DND-41 (cell line): ENCODE measurements at regions not wholly inside any gene's neighbourhood (a gene's known extent, or its start where the extent isn't known, plus 50 kb on each side); places are given as distances from the start of the nearest gene placed in this dataset.

ENCODE experiments used
- ATAC-seq: fragments of 200-7000 bp; cut with Tn5 transposase; 3 replicates; pipeline ENCODE4 v1.9.1; 2021; ENCODE audit warnings: low read depth; ENCODE audit not compliant: insufficient read depth
- DNase-seq: peaks from one replicate; pipeline ENCODE4 v3.0.0-alpha.2; 2020
- H2AFZ ChIP-seq: 2 replicates; pipeline ENCODE4 v1.6.0; 2012; ENCODE audit warnings: low read depth, low read length
- H3K27ac ChIP-seq: 2 replicates; pipeline ENCODE4 v1.5.1; 2012; ENCODE audit warnings: low read length, inconsistent platforms
- H3K27me3 ChIP-seq: fragments of 200-600 bp; sonication (generic); 2 replicates; pipeline ENCODE4 v1.6.0; 2012; ENCODE audit warnings: low read length, mild to moderate bottlenecking, inconsistent platforms; ENCODE audit not compliant: insufficient read depth, poor library complexity
- H3K36me3 ChIP-seq: 2 replicates; pipeline ENCODE4 v1.5.1; 2012; ENCODE audit warnings: low read length, inconsistent platforms; ENCODE audit not compliant: insufficient read depth
- H3K4me1 ChIP-seq: 2 replicates; pipeline ENCODE4 v1.5.1; 2012; ENCODE audit warnings: mild to moderate bottlenecking, low read length; ENCODE audit not compliant: insufficient read depth
- H3K4me2 ChIP-seq: 2 replicates; pipeline ENCODE4 v1.6.0; 2012; ENCODE audit warnings: mild to moderate bottlenecking, moderate library complexity, low read length, inconsistent platforms; ENCODE audit not compliant: insufficient read depth
- H3K4me3 ChIP-seq, 2 experiments: fragments of 200-600 bp in 1 of 2; shearing (Covaris generic) in 1 of 2; 2 replicates each; pipeline ENCODE4 v1.5.1; 2012 to 2016; ENCODE audit warnings: inconsistent platforms in 2 of 2, low read length in 2 of 2, mild to moderate bottlenecking in 2 of 2, low read depth in 1 of 2, moderate library complexity in 1 of 2
- H3K79me2 ChIP-seq: 2 replicates; pipeline ENCODE4 v1.6.0; 2012; ENCODE audit warnings: low read length, inconsistent platforms; ENCODE audit not compliant: insufficient read depth
- H3K9ac ChIP-seq: 2 replicates; pipeline ENCODE4 v1.6.0; 2012; ENCODE audit warnings: low read depth, mild to moderate bottlenecking, inconsistent platforms, low read length, moderate library complexity
- H3K9me3 ChIP-seq: 2 replicates; pipeline ENCODE4 v1.5.1; 2012; ENCODE audit warnings: low read length, moderate library complexity, mild to moderate bottlenecking, inconsistent platforms; ENCODE audit not compliant: insufficient read depth, severe bottlenecking
- H4K20me1 ChIP-seq: 2 replicates; pipeline ENCODE4 v1.6.0; 2012; ENCODE audit warnings: low read length; ENCODE audit not compliant: insufficient read depth
- EZH2 ChIP-seq: IDR thresholded peaks from 3 replicates; pipeline ENCODE4 v1.6.1; 2012; ENCODE audit warnings: borderline replicate concordance, low read depth, mild to moderate bottlenecking, moderate library complexity, low read length, inconsistent platforms; ENCODE audit not compliant: severe bottlenecking
- TF ChIP-seq, protein P1 (sequence below): IDR thresholded peaks from 2 replicates; pipeline ENCODE4 v1.5.1; 2012; ENCODE audit warnings: borderline replicate concordance, low read length, moderate library complexity, mild to moderate bottlenecking; ENCODE audit not compliant: poor library complexity, severe bottlenecking; ENCODE audit errors: extremely low read depth

GRCh38 chr1:98344731-98345130, 316.8 kb upstream of the SNX7 start:
- Histone ChIP-seq H3K79me2 (no peaks in the 10 kb centered on the region), H3K27ac (no peak overlapping the region), H3K27me3 (no peaks in the 10 kb centered on the region), H4K20me1 (no peaks in the 10 kb centered on the region), H3K4me2 (no peak overlapping the region), H3K4me3 (no peak overlapping the region), H3K36me3 (no peaks in the 10 kb centered on the region), H3K9me3 (no peaks in the 10 kb centered on the region), H2AFZ (no peak overlapping the region), H3K9ac (no peak overlapping the region), H3K4me1 (no peaks in the 10 kb centered on the region)
- TF ChIP-seq, protein P1, sequence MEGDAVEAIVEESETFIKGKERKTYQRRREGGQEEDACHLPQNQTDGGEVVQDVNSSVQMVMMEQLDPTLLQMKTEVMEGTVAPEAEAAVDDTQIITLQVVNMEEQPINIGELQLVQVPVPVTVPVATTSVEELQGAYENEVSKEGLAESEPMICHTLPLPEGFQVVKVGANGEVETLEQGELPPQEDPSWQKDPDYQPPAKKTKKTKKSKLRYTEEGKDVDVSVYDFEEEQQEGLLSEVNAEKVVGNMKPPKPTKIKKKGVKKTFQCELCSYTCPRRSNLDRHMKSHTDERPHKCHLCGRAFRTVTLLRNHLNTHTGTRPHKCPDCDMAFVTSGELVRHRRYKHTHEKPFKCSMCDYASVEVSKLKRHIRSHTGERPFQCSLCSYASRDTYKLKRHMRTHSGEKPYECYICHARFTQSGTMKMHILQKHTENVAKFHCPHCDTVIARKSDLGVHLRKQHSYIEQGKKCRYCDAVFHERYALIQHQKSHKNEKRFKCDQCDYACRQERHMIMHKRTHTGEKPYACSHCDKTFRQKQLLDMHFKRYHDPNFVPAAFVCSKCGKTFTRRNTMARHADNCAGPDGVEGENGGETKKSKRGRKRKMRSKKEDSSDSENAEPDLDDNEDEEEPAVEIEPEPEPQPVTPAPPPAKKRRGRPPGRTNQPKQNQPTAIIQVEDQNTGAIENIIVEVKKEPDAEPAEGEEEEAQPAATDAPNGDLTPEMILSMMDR, result no peak
- TF ChIP-seq EZH2, result no peak
- ATAC-seq (no peak), DNase-seq (no peak)

DNA sequence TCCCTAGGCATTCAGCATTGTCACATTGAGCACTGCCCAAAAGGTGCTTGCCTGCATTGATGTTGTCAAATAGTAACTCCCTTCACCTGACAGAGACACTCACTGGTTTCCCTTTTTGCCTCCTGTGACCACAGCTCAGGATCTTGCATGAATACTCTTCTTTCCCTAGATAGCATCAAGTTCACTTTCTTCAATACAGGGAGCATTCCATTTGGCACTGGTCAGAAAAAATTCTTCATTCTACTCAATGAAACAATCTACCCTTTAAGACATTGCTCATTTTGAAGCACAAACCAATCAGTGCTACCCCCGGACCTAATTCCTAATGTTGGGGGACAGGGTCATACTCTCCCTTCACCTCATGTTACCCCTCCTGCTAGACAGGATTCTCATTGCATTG, 319.0 kb upstream of the SNX7 start:
- H3K27ac ChIP-seq, result no peak overlapping the region
- no peak for ATAC-seq
- H4K20me1 ChIP-seq, result no peaks in the 10 kb centered on the region
- no peaks in the 10 kb centered on the region for H3K4me1 ChIP-seq
- no peak overlapping the region for H3K4me3 ChIP-seq
- H3K36me3 ChIP-seq, result no peaks in the 10 kb centered on the region
- no peaks in the 10 kb centered on the region for H3K27me3 ChIP-seq
- H2AFZ ChIP-seq, result 0 out of 2 replicates have a peak overlapping the region, but pooled peaks have one; percentile 47
- no peaks in the 10 kb centered on the region for H3K9me3 ChIP-seq
- TF ChIP-seq, protein P1, result no peak
- TF ChIP-seq EZH2, result no peak
- no peak overlapping the region for H3K9ac ChIP-seq
- no peak overlapping the region for H3K4me2 ChIP-seq
- no peak for DNase-seq
- no peaks in the 10 kb centered on the region for H3K79me2 ChIP-seq

DNA sequence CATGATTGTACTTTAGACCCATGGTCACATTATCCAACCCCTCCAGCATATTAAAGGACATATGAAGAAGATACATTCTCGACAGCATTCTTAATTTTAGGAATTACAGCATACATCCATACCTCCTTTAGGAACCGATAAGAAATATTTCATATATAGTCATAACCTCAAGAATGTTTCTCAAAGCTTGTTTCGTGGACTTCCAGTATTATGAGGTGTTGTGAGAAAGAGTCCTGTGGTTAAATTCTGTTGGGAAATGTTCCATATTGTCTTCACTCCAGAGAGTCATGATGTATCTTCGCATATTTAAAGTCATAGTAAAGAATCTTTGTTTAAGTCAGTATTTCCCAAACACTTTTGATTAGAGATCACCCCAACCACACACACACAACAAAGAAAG, 321.0 kb upstream of the SNX7 start:
- ATAC-seq (no peak), DNase-seq (no peak)

More for the DNA sequence above, 321.0 kb upstream of the SNX7 start:
- Histone ChIP-seq H4K20me1 (no peaks in the 10 kb centered on the region), H3K9me3 (no peaks in the 10 kb centered on the region), H3K27ac (no peak overlapping the region), H3K27me3 (no peaks in the 10 kb centered on the region), H3K36me3 (no peaks in the 10 kb centered on the region), H3K4me1 (no peaks in the 10 kb centered on the region), H3K4me3 (no peak overlapping the region), H3K4me2 (no peak overlapping the region), H3K79me2 (no peaks in the 10 kb centered on the region), H2AFZ (no peak overlapping the region), H3K9ac (no peak overlapping the region)
- no peak for TF ChIP-seq EZH2
- TF ChIP-seq, protein P1, result no peak
